ENCODE measurements at regions not wholly inside any gene's neighbourhood (a gene's known extent, or its start where the extent isn't known, plus 50 kb on each side); places are given as distances from the start of the nearest gene placed in this dataset.
A peak's percentile ranks its signal among the peaks of the same experiment; 100 is the strongest.

- Histone ChIP-seq H3K27me3 (no peaks in the 10 kb centered on the region), H3K4me1 (no peaks in the 10 kb centered on the region), H3K9me3 (no peaks in the 10 kb centered on the region), H3K4me3 (no peak overlapping the region), H3K27ac (no peak overlapping the region), H3K36me3 (replicated peaks in 1 of 2; ENCODE audit: insufficient read depth in 1 of 2, low read depth in 2 of 2) (no peaks in the 10 kb centered on the region)
- ATAC-seq (peak; percentile 12), DNase-seq (peak in 2 of 4 donors; percentile 38 to 53)
- intact Hi-C loops (cut with DNase I) = no loop called here
- 42 to 59% methylated on average over 7 of the region's 7 CpGs for WGBS, 2 donors
- no peak for TF ChIP-seq CTCF (IDR thresholded peaks at IDR 0.05)
Measured at GRCh38 chr12:4118017-4118510, 155.5 kb upstream of the CCND2 start.

GRCh38 chr12:4117386-4118016, 156.1 kb upstream of the CCND2 start:
- no peak for DNase-seq
- intact Hi-C loops (cut with DNase I) = no loop called here
- Histone ChIP-seq H3K27ac (no peak overlapping the region), H3K36me3 (replicated peaks in 1 of 2; ENCODE audit: insufficient read depth in 1 of 2, low read depth in 2 of 2) (no peaks in the 10 kb centered on the region), H3K4me1 (no peaks in the 10 kb centered on the region), H3K9me3 (no peaks in the 10 kb centered on the region), H3K27me3 (no peaks in the 10 kb centered on the region), H3K4me3 (no peak overlapping the region)
- ATAC-seq = no peak
- no peak for TF ChIP-seq CTCF (IDR thresholded peaks at IDR 0.05)
- no peak for TF ChIP-seq POLR2A (IDR thresholded peaks at IDR 0.05)
- WGBS, 2 donors = 79 to 83% methylated on average over 11 to 12 of the region's 12 CpGs

GRCh38 chr12:4116251-4117111, 157.1 kb upstream of the CCND2 start:
- Histone ChIP-seq H3K27ac (no peak overlapping the region), H3K4me1 (no peaks in the 10 kb centered on the region), H3K27me3 (no peaks in the 10 kb centered on the region), H3K4me3 (no peak overlapping the region), H3K9me3 (no peaks in the 10 kb centered on the region), H3K36me3 (replicated peaks in 1 of 2; ENCODE audit: insufficient read depth in 1 of 2, low read depth in 2 of 2) (no peaks in the 10 kb centered on the region)
- ATAC-seq (no peak), DNase-seq (no peak)
- WGBS, 2 donors = 64 to 70% methylated on average over 8 to 12 of the region's 12 CpGs
- intact Hi-C loops (cut with DNase I) = no loop called here
- no peak for TF ChIP-seq POLR2A (IDR thresholded peaks at IDR 0.05)
- no peak for TF ChIP-seq CTCF (IDR thresholded peaks at IDR 0.05)

DNA sequence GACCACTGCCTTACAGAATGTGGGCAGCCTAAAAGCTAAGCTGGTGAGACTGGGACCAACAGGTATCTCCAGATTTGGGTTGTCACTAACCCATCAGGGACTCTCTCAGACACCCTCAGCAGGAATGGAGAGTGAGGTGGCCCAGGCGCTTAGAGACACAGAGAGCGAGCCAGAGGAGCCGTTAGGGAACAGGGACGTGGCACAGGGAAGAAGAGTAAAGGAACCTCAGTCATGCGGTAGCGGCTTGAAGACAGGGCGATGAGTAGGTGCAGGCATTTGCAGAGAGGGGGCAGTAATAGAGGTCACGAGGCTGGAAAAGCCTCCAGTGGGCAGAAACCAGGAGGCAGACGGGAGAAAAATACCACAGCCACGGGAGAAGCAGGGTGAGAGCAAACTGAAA, 158.0 kb upstream of the CCND2 start:
- intact Hi-C loops (cut with DNase I) = no loop called here
- H3K9me3 ChIP-seq = no peaks in the 10 kb centered on the region
- H3K4me1 ChIP-seq = no peaks in the 10 kb centered on the region
- 66 to 69% methylated on average over 10 of the region's 10 CpGs for WGBS, 2 donors
- no peaks in the 10 kb centered on the region for H3K27me3 ChIP-seq
- ATAC-seq = no peak
- TF ChIP-seq POLR2A (IDR thresholded peaks at IDR 0.05) (no peak), CTCF (IDR thresholded peaks at IDR 0.05) (no peak)
- H3K36me3 ChIP-seq (replicated peaks in 1 of 2; ENCODE audit: insufficient read depth in 1 of 2, low read depth in 2 of 2) = no peaks in the 10 kb centered on the region
- DNase-seq = no peak
- H3K4me3 ChIP-seq = no peak overlapping the region
- no peak overlapping the region for H3K27ac ChIP-seq
